Gastrocnemius medialis (tissue), 4 donors: ENCODE measurements at regions not wholly inside any gene's neighbourhood (a gene's known extent, or its start where the extent isn't known, plus 50 kb on each side); places are given as distances from the start of the nearest gene placed in this dataset.

Experiments
- CTCF ChIP-seq, 5 experiments: fragments of 450-650 bp in 3 of 5; fragments of 200-600 bp in 2 of 5; sonication (generic) in 2 of 5; IDR thresholded peaks in 4 of 5; conservative IDR thresholded peaks in 1 of 5; 1 replicate in 4 of 5; 2 replicates in 1 of 5; pipeline ENCODE4 v1.5.1; 2016 to 2019; ENCODE audit warnings: antibody characterized with exemption in 5 of 5, mild to moderate bottlenecking in 3 of 5, moderate library complexity in 3 of 5
- POLR2A ChIP-seq, 2 donors: fragments of 450-650 bp; IDR thresholded peaks; one replicate each; pipeline ENCODE4 v1.6.1; 2017; ENCODE audit warnings: antibody characterized with exemption in 2 of 2, mild to moderate bottlenecking in 2 of 2, moderate library complexity in 2 of 2

DNA sequence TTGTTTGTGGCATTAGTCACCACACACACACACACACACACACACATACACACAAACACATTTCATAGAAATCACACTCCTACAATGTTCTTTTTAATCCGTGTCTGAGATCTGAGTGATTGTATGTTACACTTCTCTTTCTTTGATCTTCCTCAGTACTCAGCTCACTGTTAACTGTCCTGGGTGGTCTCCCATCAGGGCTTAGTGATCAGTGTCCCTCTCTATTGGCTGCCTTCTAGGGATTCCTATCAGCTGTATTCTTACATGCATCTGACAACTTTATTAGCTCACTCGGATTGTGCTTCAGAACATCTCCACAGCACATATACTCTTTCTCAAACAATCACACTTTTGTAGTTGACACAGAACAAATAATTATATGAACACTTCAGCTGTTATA lies 170.2 kb upstream of the POU5F2 start:
- no peak for TF ChIP-seq CTCF (IDR thresholded peaks at IDR 0.05 in 4 of 5, conservative IDR thresholded peaks at IDR 0.05 in 1 of 5)
- no peak for TF ChIP-seq POLR2A (IDR thresholded peaks at IDR 0.05)
